Heart left ventricle (tissue), 13 donors: ENCODE measurements at regions not wholly inside any gene's neighbourhood (a gene's known extent, or its start where the extent isn't known, plus 50 kb on each side); places are given as distances from the start of the nearest gene placed in this dataset.

Source experiments
- POLR2A ChIP-seq, 2 donors: fragments of 450-650 bp; IDR thresholded peaks; one replicate each; pipeline ENCODE4 v1.6.1; 2017; ENCODE audit warnings: antibody characterized with exemption in 2 of 2, mild to moderate bottlenecking in 2 of 2, moderate library complexity in 2 of 2
- TF ChIP-seq, protein P1 (sequence below), 12 donors: fragments of 200-600 bp; sonication (generic) in 4 of 12; IDR thresholded peaks; one replicate each; pipeline versions ENCODE4 v1.5.0 to v1.8.0; 2018 to 2022; ENCODE audit warnings: antibody characterized with exemption in 12 of 12, mild to moderate bottlenecking in 5 of 12
- donor health status: ischemic (EF 13 %, LVEDD 7.1; RV severe dilation, severe dysfunction).
- donor health status: DM: no; HTN: yes; CAD: no.
- donor health status: DM: no; HTN: no; CAD: no.
- donor health status: ischemic (EF 25% LVEDD 6.9; RV normal size, moderate dysfunction).
- donor health status: ischemic (EF 25% LVEDD 5.7; RV mildly dilated, moderate dysfunction).
- donor health status: ischemic (EF 35%, LVEDD 5.7; RV mildly dilated, moderate dysfunction).
- donor health status: nonischemic (EF 11% LVEDD 7.7; RV severe dilation, severe dysfunction).
- donor health status: DM: yes; HTN: yes; CAD: no.
- donor health status: PGD.
- donor health status: ischemic (EF 29% LVEDD 5.4; RV normal size, mild dysfunction).
- donor health status: nonischemic (EF 23%, LVEDD 6.1; RV moderate dilation, normal function).

DNA sequence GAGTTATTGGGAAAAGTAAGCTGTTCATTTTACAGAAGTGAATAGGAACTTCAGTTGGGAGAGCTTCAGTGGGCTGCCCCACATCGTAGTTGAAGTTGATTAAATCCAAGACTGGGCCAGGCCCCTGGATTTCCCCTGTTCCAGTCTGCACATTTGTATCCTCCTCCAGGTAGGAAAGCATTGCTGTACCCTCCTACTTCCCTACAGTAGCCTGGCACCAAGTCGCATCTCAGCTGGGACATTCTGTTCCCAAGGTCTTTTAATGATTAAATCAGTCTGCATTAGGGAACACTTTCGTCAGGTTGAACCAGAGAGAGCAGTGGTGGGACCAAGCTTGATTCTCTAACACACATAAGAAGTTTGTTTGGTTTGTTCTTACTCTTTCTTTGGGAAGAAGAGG lies 165.8 kb upstream of the PPARGC1A start:
- TF ChIP-seq, protein P1, sequence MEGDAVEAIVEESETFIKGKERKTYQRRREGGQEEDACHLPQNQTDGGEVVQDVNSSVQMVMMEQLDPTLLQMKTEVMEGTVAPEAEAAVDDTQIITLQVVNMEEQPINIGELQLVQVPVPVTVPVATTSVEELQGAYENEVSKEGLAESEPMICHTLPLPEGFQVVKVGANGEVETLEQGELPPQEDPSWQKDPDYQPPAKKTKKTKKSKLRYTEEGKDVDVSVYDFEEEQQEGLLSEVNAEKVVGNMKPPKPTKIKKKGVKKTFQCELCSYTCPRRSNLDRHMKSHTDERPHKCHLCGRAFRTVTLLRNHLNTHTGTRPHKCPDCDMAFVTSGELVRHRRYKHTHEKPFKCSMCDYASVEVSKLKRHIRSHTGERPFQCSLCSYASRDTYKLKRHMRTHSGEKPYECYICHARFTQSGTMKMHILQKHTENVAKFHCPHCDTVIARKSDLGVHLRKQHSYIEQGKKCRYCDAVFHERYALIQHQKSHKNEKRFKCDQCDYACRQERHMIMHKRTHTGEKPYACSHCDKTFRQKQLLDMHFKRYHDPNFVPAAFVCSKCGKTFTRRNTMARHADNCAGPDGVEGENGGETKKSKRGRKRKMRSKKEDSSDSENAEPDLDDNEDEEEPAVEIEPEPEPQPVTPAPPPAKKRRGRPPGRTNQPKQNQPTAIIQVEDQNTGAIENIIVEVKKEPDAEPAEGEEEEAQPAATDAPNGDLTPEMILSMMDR (IDR thresholded peaks at IDR 0.05) = no peak
- TF ChIP-seq POLR2A (IDR thresholded peaks at IDR 0.05) = no peak
